NCI-H774 (cell line): ENCODE measurements at regions not wholly inside any gene's neighbourhood (a gene's known extent, or its start where the extent isn't known, plus 50 kb on each side); places are given as distances from the start of the nearest gene placed in this dataset.

ENCODE experiments used
- DNase-seq: peaks from one replicate; lab custom pipeline; 2025; lab: John Stamatoyannopoulos, UW

DNA sequence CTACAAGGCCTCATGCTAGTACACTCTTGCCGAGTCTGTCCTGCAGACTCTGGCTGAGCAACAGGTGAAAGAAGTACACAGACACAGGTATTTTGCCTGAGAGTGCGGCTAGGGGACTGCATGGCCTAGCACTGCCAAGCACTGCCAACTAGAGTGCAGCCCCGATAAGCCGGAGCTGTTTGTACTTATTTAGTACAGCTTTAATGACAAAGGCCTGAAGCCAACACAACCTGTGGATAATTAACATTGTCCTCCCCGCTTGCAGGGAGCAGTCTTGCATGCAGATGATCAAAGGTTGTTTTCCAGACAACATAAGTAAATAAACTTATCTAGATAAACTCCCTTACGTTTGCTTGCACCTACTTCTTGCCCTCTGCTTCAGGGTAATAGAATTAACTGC is 63.7 kb upstream of the MMADHC start:
- no peak for DNase-seq

- no peak for DNase-seq
Measured at GRCh38 chr2:149650006-149650405, 62.4 kb upstream of the MMADHC start.

DNA sequence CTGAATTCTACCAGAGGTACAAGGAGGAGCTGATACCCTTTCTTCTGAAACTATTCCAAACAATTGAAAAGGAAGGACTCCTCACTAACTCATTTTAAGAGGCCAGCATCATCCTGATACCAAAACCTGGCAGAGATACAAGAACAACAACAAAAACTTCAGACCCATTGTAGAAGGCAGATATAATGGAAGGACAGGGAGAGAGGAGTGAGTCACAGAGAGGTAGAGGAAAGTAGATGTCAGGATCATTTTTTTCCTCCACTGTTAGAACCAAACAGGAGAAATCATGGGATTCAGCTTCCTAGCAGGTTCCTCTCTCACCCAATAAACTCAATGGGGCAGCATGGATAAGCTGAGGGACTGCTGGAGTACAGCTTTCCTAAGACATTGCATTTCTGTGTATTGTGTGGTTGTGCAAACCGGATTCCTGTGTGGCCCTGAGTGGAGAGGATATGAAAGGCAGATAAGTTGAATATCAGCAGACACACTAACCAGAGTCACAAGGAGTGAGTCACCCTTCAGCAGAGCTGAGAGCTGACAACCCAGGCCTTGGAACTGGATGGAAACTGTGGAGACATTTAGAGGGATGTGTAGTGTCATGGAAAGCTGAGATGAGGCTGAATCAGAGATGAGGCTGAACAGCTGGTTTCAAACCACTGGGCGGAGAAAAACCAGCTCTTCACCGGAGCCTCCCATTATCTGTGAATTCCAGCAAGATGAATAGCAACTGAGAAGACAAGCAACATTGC is 60.9 kb upstream of the MMADHC start:
- DNase-seq: no peak

DNA sequence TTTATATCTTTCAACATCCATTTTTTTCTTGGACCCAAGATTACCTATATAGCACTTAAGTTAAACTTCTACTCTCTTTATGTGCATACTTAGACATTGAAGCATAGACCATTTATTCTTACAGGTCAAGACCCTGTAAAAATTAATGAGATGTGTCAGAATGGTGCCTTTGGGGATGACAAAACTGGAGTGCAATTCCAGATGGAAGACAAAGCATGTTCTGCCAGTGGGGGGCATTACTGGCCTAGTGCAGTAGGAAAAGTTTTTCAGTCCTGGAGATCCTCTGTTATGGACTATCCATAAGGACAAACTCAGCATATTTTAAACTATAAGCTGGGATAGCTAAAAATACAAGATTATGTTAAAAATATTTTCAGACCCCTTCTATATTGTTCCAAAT is 57.8 kb upstream of the MMADHC start:
- DNase-seq: no peak
